Hepatocyte (in vitro differentiated cells): ENCODE measurements at regions not wholly inside any gene's neighbourhood (a gene's known extent, or its start where the extent isn't known, plus 50 kb on each side); places are given as distances from the start of the nearest gene placed in this dataset.

ENCODE experiments used
- DNase-seq: peaks from one replicate; pipeline ENCODE4 v3.0.0-alpha.2; 2016; ENCODE audit warnings: low spot score
- H2AFZ ChIP-seq: fragments of 200-600 bp; sonication (generic); 2 replicates; pipeline ENCODE4 v1.6.0; 2016; ENCODE audit warnings: antibody characterized with exemption, mild to moderate bottlenecking
- H3K27ac ChIP-seq: fragments of 200-600 bp; sonication (generic); 2 replicates; pipeline ENCODE4 v1.5.1; 2016; ENCODE audit warnings: mild to moderate bottlenecking
- H3K27me3 ChIP-seq: fragments of 200-600 bp; sonication (generic); 2 replicates; pipeline ENCODE4 v1.6.1; 2016
- H3K36me3 ChIP-seq: fragments of 200-600 bp; sonication (generic); replicated peaks from 2 replicates; pipeline ENCODE4 v1.5.1; 2016; ENCODE audit warnings: low read depth; ENCODE audit not compliant: insufficient read depth
- H3K4me1 ChIP-seq: fragments of 200-600 bp; sonication (generic); 2 replicates; pipeline ENCODE4 v1.5.1; 2016; ENCODE audit warnings: mild to moderate bottlenecking, moderate library complexity; ENCODE audit not compliant: insufficient read depth
- H3K4me2 ChIP-seq: fragments of 200-600 bp; sonication (generic); 2 replicates; pipeline ENCODE4 v1.6.0; 2016
- H3K4me3 ChIP-seq: fragments of 200-600 bp; sonication (generic); 2 replicates; pipeline ENCODE4 v1.5.1; 2016; ENCODE audit warnings: mild to moderate bottlenecking
- H3K79me2 ChIP-seq: fragments of 200-600 bp; sonication (generic); 2 replicates; pipeline ENCODE4 v1.6.0; 2017; ENCODE audit warnings: mild to moderate bottlenecking
- H3K9me2 ChIP-seq: fragments of 200-600 bp; sonication (generic); replicated peaks from 2 replicates; pipeline ENCODE4 v1.6.0; 2017; ENCODE audit warnings: mild to moderate bottlenecking; ENCODE audit not compliant: insufficient read depth
- H3K9me3 ChIP-seq: fragments of 200-600 bp; sonication (generic); 2 replicates; pipeline ENCODE4 v1.5.1; 2016; ENCODE audit warnings: low read depth, mild to moderate bottlenecking
- H4K20me1 ChIP-seq: fragments of 200-600 bp; sonication (generic); 2 replicates; pipeline ENCODE4 v1.6.0; 2016; ENCODE audit warnings: mild to moderate bottlenecking; ENCODE audit not compliant: insufficient read depth, poor library complexity, severe bottlenecking
- EZH2 ChIP-seq: fragments of 200-600 bp; sonication (generic); IDR thresholded peaks from 2 replicates; pipeline ENCODE4 v1.6.1; 2016; ENCODE audit warnings: antibody characterized with exemption, mild to moderate bottlenecking, borderline replicate concordance
- EZH2phosphoT487 ChIP-seq: fragments of 200-600 bp; sonication (generic); IDR thresholded peaks from one replicate; pipeline ENCODE4 v1.6.1; 2018; ENCODE audit warnings: antibody characterized with exemption, mild to moderate bottlenecking, low read depth, moderate library complexity; ENCODE audit not compliant: unreplicated experiment, severe bottlenecking
- WGBS: methylation state at CpG from one replicate; pipeline ENCODE4 v1.1.6; 2016; ENCODE audit warnings: low lambda C conversion rate; ENCODE audit errors: missing lambda C conversion rate; 5-methylcytosine and 5-hydroxymethylcytosine counted together
- TF ChIP-seq, protein P1 (sequence below): fragments of 200-600 bp; sonication (generic); IDR thresholded peaks from 2 replicates; pipeline ENCODE4 v1.5.1; 2016; ENCODE audit warnings: antibody characterized with exemption, mild to moderate bottlenecking; ENCODE audit not compliant: poor library complexity

DNA sequence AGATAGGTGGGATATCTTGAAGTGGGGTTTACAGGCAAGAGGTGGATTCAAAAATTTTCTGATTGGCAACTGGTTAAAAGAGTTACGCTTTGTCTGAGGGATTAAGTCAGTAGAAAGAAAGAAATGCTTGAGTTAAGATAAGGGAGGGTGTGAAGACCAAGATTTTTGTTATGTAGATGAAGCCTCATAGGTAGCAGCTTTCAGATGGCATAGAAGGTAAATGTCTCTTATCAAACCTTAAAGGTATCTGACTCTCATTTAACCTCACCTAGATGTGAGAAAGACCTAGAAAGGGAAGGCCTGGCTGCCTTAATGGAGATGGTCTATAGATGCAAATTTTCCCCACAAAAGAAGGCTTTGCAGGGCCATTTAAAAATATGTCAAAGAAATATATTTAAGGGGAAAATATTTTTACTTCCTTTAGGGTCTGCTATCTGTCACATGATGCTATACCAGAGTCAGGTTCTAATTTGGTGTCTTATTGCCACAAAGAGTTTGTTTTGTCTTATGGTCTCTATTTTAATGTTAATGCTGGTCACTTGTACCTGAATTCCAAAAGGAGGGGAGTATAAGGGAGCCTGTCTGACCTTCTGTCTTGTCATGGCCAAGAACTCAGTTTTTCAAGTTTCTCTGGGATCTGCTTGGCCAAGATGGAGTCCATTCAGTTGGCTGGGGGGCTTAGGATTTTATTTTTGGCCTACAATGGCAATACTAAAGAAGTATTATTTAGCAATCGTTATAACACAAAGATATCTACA lies 699.1 kb upstream of the AMOT start:
- Histone ChIP-seq H3K4me3 (no peak overlapping the region), H3K27me3 (no peaks in the 10 kb centered on the region), H3K27ac (no peak overlapping the region), H3K79me2 (no peaks in the 10 kb centered on the region), H3K36me3 (no peaks in the 10 kb centered on the region), H3K9me2 (no peaks in the 10 kb centered on the region), H4K20me1 (no peaks in the 10 kb centered on the region), H2AFZ (no peak overlapping the region), H3K4me2 (no peak overlapping the region), H3K9me3 (no peaks in the 10 kb centered on the region), H3K4me1 (no peaks in the 10 kb centered on the region)
- DNase-seq: no peak
- WGBS: 98% methylated on average over 2 of the region's 2 CpGs
- TF ChIP-seq, protein P1, sequence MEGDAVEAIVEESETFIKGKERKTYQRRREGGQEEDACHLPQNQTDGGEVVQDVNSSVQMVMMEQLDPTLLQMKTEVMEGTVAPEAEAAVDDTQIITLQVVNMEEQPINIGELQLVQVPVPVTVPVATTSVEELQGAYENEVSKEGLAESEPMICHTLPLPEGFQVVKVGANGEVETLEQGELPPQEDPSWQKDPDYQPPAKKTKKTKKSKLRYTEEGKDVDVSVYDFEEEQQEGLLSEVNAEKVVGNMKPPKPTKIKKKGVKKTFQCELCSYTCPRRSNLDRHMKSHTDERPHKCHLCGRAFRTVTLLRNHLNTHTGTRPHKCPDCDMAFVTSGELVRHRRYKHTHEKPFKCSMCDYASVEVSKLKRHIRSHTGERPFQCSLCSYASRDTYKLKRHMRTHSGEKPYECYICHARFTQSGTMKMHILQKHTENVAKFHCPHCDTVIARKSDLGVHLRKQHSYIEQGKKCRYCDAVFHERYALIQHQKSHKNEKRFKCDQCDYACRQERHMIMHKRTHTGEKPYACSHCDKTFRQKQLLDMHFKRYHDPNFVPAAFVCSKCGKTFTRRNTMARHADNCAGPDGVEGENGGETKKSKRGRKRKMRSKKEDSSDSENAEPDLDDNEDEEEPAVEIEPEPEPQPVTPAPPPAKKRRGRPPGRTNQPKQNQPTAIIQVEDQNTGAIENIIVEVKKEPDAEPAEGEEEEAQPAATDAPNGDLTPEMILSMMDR: no peak
- TF ChIP-seq EZH2 (no peak), EZH2phosphoT487 (no peak)

- WGBS: 94% methylated on average over 6 of the region's 6 CpGs
- Histone ChIP-seq H3K4me2 (no peak overlapping the region), H4K20me1 (no peaks in the 10 kb centered on the region), H3K4me1 (no peaks in the 10 kb centered on the region), H3K9me3 (no peaks in the 10 kb centered on the region), H3K9me2 (no peaks in the 10 kb centered on the region), H3K27me3 (no peaks in the 10 kb centered on the region), H2AFZ (no peak overlapping the region), H3K79me2 (no peaks in the 10 kb centered on the region), H3K4me3 (no peak overlapping the region), H3K27ac (no peak overlapping the region), H3K36me3 (no peaks in the 10 kb centered on the region)
- DNase-seq: no peak
- TF ChIP-seq, protein P1: no peak
- no peak for TF ChIP-seq EZH2phosphoT487
- TF ChIP-seq EZH2: no peak
Observed at GRCh38 chrX:113529426-113530013, 688.9 kb upstream of the AMOT start.

DNA sequence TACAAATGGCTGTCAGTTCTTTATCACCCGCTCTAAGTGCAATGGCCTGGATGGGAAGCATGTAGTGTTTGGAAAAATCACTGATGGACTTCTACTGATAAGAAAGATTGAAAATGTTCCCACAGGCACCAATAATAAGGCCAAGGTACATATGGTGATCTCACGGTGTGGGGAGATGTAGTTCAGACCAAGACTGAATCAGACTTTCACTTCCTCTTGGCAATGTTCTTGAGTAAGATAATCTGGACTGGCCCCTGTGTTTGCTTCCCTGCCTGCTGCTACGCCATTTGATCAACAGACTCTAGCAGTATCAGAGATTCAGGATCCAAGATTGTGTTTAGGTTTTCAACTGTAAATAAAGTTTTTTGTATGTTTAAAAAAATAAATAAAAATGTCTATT lies 682.2 kb upstream of the AMOT start:
- Histone ChIP-seq H3K4me2 (no peak overlapping the region), H3K9me2 (peaks cover 4% of the 10 kb centered on the region), H3K27me3 (no peaks in the 10 kb centered on the region), H3K9me3 (no peaks in the 10 kb centered on the region), H3K36me3 (no peaks in the 10 kb centered on the region), H3K4me3 (no peak overlapping the region), H3K79me2 (no peaks in the 10 kb centered on the region), H3K4me1 (no peaks in the 10 kb centered on the region), H4K20me1 (no peaks in the 10 kb centered on the region), H3K27ac (no peak overlapping the region), H2AFZ (no peak overlapping the region)
- WGBS: 73% methylated on average over 3 of the region's 3 CpGs
- TF ChIP-seq, protein P1: no peak
- no peak for TF ChIP-seq EZH2
- TF ChIP-seq EZH2phosphoT487: no peak
- DNase-seq: peak; percentile 22
